Cardiac fibroblast (primary cell): ENCODE measurements at regions not wholly inside any gene's neighbourhood (a gene's known extent, or its start where the extent isn't known, plus 50 kb on each side); places are given as distances from the start of the nearest gene placed in this dataset.

ENCODE experiments used
- DNase-seq, 2 donors: peaks; one replicate each; pipeline versions ENCODE4 v3.0.0 to v3.0.0-alpha.2; 2010; ENCODE audit warnings: low read depth in 2 of 2
- H3K4me3 ChIP-seq, 2 donors: replicated peaks in 1 of 2; 1 replicate in 1 of 2; 2 replicates in 1 of 2; pipeline ENCODE4 v1.5.1; 2011; ENCODE audit warnings: low read depth in 2 of 2, low read length in 2 of 2, mild to moderate bottlenecking in 2 of 2, moderate library complexity in 1 of 2
- CTCF ChIP-seq: IDR thresholded peaks from one replicate; pipeline ENCODE4 v1.5.1; 2011; ENCODE audit warnings: low read depth, mild to moderate bottlenecking, low read length, inconsistent platforms

GRCh38 chr13:90382425-90382824, 965.1 kb upstream of the MIR17HG start:
- no peak for DNase-seq
- no peak overlapping the region for H3K4me3 ChIP-seq
- TF ChIP-seq CTCF = no peak

GRCh38 chr13:90385781-90386489, 961.6 kb upstream of the MIR17HG start:
- TF ChIP-seq CTCF = no peak
- H3K4me3 ChIP-seq = no peak overlapping the region
- no peak for DNase-seq

DNA sequence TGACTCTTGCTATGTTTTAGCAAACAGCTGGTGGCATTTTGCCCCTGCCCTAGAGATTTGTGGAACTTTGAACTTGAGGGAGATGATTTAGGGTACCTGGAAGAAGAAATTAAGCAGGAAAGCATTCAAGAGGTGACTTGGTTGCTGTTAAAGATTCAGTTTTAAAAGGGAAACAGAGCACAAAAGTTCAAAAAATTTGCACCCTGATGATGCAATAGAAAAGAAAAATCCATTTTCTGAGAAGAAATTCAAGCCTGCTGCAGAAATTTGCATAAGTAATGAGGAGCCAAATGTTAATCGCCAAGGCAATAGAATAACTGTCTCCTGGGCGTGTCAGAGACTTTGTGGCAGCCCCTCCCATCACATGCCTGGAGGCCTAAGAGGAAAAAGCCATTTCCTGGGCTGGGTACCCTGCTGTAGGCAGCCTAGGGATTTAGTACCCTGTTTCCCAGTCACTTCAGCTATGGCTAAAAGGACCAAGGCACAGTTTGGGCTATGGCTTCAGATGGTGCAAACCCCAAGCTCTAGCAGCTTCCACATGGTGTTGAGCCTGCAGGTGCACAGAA, 958.5 kb upstream of the MIR17HG start:
- no peak overlapping the region for H3K4me3 ChIP-seq
- no peak for TF ChIP-seq CTCF
- DNase-seq = no peak

- no peak for DNase-seq
- no peak for TF ChIP-seq CTCF
Measured at GRCh38 chr13:90389537-90389936, 958.0 kb upstream of the MIR17HG start.

DNA sequence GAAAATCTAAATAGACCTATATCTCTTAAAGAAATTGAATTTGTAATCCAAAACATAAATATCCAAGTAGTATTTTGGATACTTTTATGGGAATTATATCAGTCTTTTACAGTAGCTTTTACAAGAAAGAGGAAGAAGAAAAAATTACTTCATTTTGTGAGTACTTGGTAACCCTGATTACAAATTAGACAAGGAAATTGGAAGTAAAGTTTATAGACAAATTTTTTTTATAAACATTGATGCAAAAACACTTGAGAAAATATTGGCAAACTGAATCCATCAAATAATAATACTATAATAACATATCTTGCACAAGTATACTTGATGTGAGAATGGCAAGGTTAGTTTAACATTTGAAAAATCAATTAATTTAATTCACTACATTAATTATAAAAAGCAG, 954.1 kb upstream of the MIR17HG start:
- DNase-seq = no peak
- H3K4me3 ChIP-seq = no peak overlapping the region
- no peak for TF ChIP-seq CTCF

More at GRCh38 chr13:90389537-90389936, 958.0 kb upstream of the MIR17HG start:
- no peak overlapping the region for H3K4me3 ChIP-seq

DNA sequence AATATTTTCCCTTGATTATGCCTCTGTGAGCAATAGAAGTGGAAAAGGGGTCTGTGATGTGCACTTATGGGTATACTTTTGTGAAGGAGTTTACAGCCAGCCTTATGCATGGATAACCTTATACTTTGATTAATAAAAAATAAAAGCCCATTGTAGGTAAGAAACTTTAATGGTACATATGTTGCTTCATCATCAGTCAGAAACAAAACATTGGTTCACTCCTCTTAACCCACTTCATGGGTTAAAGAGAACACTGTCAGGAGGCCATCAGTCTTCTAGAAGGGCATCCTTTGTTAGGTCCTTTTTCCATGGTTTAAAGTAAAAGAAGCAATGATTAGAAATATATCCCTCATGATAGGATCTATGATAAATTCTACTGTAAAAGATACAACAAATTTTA, 952.1 kb upstream of the MIR17HG start:
- DNase-seq = no peak
- TF ChIP-seq CTCF = no peak
- H3K4me3 ChIP-seq = no peak overlapping the region
